NCI-H1694 (cell line): ENCODE measurements at regions not wholly inside any gene's neighbourhood (a gene's known extent, or its start where the extent isn't known, plus 50 kb on each side); places are given as distances from the start of the nearest gene placed in this dataset.

Source experiments
- DNase-seq: peaks from one replicate; lab custom pipeline; 2025; lab: John Stamatoyannopoulos, UW

DNA sequence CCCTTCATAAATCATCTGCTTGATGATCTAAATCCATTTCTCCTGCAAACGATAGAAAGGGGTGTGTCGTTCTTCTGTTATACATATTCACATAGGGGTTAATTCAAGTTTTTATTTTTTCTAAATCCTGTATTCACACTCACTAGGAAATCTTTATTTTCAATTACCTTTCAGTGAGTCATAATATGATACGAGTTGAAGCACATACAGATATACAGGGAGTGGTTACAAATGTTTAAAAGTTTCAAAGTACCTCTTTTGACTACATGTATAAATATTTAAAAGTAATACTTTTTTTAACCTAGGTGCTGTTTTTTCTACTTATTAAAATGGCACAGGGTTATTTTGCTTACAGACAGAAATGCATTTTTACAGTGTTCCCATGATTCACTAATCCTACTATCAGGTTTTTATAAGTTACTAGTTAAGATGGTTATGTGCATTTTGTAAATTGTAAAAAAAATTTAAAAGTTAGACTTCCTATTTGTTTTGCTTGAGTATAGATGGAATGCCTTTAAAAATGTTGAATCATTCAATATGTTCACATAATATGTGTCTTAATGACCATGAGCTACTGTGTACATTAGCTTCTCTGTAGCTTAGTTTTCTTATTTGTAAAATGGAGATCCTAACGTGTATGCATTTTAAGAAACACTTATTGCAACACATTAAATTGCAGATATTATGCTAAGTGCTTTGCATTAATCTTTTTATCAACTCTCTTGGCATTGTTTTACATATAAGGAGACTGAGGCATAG lies 1378.1 kb downstream of the DSC3 start:
- no peak for DNase-seq

DNA sequence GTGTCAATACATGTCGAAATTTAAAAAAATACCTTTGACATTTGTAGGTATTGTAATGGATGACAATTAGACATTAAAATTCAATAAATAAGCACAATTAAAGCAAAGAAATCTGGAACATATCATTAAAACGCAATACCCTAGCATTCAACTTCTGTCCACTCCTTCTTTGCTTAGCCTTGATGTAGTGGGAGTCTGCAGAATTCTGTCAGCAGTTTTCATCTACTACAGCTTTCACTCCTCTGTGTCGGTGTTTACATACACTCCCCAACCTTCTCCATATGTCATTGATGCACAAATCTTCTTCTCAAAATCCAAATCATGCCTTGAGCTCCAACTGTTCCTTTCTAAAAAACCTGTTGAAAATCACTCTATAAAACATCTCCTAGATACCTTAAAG lies 1380.6 kb downstream of the DSC3 start:
- DNase-seq = no peak

DNA sequence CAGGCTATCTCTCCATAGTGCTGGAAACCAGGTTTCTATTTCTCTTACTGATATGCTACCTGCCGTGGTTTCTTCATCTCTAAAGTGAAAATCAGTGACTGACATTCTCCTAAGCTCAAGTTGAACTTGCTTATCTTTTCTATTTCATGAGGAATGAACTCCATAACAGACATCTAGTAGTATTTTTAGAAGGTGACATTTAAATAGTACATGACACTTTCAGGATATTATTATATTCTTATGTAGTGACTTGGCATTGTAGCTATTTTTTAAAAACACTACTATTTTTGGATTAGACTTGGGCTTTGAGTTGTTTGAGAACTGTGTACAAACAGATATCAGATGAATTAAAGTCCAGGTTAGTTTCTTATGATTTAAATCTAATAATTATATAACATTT lies 1381.8 kb downstream of the DSC3 start:
- no peak for DNase-seq

DNA sequence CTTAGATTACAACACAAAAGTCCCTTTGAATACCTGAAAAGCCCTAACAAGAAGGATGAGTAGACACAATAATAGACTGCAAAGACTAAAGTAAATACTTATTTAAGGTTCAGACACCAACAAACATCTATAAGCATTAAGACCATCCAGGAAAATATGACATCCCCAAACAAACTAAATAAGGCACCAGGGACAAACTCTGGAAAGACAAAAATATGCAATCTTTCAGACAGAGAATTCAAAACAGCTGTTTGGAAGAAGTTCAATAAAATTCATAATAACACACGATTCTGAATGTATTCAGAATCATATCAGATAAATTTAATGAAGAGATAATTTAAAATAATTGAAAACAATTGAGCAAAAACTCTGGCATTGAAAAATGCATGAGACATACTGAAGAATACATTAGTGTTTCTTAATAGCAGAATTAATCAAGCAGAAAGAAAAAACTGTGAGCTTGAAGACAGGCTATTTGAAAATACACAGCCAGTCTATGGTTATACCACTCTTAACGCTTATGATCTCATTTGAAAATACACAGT lies 1388.8 kb downstream of the DSC3 start:
- DNase-seq = no peak

DNA sequence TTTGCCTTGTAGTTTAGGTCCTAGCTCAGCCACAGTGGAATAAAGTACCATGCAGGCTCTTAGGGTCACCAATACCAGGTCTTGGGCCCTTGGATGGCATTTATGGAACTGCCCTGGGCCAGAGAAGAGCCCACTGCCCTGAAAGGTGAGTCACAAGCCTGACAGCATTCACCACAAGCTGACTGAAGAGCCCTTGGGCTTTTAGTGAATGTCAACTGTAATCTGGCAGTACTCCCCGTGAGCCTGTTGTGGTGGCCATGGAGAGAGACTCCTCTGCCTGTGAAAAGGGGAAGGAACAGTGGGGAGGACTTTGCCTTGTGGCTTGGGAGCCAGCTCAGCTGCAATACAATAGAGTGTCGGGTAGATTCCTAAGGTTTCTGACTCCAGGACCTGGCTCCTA lies 1389.7 kb downstream of the DSC3 start:
- no peak for DNase-seq

DNA sequence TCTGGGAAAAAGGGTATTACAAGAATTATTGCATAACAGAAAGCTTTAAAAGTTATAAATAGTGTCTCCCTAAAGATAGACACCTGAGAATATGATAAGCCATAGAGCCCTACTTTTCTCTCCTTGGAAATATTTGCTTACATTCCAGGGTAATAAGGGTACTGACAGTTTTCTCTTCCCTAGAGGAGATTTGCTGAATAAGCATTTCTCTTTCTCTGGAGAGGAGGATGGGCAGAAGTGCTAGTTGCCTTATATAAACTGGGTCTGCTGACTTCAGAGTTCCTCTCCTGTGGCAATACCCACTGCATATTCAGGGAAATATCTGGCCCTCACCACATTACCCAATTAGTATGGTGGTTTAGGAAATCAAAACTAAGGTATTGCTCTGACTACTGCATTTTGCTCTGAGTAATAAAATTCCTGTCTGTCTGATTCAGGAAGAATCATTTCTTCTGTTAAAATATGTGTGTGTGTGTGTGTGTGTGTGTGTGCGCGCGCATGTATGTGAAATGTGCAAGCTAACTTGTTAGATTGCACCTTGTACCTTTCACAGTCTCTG lies 1391.3 kb downstream of the DSC3 start:
- no peak for DNase-seq

DNA sequence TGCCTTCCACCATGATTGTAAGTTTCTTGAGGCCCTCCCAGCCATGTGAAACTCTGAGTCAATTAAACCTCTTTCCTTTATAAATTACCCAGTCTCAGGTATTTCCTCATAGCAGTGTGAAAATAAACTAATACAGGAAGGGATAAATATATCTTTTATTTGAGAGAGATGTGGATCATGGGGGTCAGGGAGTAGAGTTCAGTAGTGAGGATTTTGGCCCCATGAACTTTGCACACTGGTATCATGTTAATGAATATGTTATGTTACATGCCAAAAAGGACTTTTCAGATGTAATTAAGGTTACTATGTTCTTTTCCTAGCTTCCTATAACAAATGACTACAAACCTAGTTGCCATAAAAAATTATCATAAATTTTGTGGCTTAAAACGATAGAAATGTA lies 1393.7 kb downstream of the DSC3 start:
- DNase-seq = no peak

DNA sequence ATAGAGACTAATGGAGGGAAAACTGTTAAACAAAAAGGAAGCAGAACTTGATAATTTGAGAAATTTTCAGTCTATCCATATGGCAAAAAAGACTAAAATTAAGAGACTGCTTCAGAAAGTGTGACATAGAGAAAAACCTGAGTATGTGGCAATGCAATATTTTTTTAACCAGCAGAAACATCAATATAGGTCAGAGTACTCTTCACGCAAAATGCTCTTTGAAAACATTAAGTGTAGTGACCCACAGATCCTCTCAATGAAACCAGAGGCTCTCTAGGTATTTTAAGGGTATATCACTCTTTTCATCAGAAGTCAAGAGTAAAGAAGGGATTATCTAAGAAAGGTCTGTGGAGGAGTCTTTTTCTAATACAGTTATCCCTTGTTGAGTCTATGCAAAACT lies 1394.8 kb downstream of the DSC3 start:
- DNase-seq = no peak

DNA sequence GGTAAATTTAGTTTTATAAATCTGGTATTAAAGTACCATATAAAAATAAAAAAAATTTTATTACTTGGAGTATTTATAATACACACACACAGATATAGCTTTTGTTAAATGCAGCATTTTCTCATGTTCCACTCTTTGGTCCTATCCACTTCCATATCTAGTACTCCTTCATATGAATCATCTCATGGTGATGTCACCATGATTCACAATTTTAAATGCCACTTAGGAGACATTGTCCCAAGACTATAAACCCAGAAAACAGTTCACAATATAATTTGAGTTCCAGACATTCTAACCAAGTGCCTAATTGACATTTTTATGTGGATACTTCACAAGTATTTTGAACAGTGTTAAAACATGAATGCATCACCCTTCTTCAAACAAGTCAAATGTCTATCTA lies 1398.3 kb downstream of the DSC3 start:
- DNase-seq = no peak

DNA sequence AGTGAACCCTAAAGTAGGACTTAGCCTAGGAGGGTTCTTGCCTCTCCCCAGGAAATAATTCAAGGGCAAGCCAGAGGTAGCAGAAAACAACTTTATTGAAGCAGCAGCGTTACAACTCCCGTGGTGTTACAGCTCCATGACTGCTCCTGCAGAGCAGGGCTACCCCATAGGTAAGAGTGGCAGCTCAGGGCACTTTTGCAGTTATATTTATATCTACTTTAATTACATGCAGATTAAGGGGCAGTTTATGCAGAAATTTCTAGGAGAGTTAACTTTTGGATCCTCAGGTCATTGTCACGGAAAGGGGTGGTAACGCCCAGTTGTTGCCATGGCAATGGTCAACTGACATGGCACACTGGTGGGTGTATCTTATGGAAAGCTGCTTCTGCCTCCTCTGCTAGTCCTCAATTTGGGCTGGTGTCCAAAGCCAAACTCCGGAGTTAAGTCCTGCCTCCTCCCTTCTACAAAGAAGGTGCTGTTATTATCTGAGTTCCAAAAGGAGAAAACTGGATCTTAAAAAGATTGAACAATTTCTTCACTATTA lies 1413.0 kb downstream of the DSC3 start:
- DNase-seq = no peak

DNA sequence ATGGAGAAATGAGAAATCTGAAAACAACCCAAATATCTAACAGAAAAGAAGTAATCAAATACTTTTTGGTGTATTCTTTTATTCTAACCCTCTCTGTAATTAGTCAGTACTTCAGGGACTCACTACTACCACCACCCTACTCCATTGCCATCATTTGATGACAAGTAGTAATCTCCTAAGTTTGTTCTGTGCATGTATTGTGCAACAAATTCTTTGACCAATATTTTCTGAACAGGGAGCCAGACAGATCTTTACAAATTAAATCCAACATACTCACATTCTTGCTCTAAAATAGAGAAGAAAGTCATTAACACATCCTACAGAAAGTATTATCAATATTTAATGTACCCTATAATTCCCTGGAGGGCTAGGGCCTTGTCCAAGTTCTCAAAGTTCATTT lies 1416.4 kb downstream of the DSC3 start:
- no peak for DNase-seq

DNA sequence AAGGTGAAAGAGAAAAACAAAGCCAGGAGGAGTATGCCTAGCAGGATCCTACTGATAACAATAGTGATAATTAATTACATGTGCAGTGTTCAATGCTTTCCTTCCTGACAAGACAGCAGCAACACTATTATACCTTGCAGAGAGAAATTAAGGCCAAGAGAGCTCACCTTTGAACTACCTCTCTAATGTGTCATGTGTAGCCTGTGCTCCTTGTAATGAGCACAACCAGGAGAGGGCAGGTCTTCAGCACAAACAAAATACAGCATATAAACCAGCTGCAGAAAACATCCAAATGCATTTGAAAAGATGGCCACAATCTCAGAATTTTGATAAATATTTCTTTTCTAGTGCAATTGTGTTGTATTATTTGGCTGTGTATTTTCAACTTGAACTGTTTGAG lies 1425.7 kb downstream of the DSC3 start:
- no peak for DNase-seq

DNA sequence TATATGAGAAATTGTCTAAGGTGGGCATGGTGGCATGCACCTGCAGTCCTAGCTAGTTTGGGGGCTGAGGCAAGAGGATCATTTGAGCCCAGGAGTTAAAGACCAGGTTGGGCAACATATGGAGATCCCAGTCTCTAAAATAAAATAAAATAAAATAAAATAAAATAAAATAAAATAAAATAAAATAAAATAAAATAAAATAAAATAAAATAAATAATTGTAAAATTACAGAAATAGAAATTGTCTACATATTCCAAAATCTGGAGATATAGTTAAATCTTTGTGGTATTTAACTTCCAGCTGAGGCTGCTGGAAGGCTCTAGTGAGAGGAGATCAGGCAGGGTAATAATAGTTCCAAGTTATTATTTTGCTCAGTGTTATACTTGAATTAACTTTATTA lies 1432.1 kb upstream of the CDH2 start:
- no peak for DNase-seq

DNA sequence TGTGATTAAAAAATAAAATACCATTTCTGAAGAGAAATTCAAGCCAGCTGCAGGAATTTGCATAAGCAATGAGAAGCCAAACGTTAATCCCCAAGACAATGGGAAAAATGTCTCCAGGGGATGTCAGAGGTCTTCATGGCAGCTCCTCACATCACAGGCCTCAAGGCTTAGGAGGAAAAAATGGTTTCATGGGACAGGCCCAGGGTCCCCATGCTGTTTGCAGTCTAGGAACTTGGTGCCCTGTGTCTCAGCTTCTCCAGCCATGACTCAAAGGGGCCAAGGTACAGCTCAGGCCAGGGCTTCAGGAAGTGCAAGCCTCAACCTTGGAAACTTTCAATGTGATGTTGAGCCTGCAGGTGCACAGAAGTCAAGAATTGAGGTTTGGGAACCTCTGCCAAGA lies 1428.4 kb upstream of the CDH2 start:
- no peak for DNase-seq

DNA sequence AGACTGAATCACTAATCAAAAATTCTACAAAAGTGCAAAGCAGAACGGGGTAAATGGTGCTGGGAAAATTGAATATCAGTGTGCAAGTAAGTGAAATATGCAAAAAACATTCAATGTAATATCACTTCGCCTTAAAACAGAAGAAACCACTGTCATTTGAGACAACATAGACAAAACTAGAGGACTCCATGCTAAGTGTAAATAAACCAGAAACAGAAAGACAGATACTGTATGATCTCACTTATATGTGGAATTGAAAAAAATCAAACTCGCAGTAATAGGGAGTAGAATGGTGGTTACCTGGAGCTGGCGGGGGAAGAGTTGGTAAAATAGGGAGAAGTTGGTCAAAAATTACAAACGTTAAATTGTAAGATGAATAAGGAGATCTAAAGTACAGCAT lies 1420.0 kb upstream of the CDH2 start:
- DNase-seq = no peak

DNA sequence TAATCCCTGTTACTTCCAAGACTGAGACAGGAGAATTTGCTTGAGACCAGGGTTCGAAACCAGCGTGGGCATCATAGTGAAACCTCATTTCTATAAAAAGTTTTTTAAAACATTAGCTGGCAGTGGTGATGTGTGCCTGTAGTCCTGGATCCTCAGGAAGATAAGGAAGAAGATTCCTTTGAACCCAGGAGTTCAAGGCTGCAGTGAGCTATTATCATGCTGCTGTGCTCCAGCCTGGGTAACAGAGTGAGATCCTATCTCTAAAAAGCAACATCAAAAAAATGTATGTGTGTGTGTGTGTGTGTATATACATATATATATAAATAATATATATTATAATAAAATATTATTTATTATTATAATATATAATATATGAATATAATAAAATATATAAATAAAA lies 1417.6 kb upstream of the CDH2 start:
- DNase-seq = no peak

DNA sequence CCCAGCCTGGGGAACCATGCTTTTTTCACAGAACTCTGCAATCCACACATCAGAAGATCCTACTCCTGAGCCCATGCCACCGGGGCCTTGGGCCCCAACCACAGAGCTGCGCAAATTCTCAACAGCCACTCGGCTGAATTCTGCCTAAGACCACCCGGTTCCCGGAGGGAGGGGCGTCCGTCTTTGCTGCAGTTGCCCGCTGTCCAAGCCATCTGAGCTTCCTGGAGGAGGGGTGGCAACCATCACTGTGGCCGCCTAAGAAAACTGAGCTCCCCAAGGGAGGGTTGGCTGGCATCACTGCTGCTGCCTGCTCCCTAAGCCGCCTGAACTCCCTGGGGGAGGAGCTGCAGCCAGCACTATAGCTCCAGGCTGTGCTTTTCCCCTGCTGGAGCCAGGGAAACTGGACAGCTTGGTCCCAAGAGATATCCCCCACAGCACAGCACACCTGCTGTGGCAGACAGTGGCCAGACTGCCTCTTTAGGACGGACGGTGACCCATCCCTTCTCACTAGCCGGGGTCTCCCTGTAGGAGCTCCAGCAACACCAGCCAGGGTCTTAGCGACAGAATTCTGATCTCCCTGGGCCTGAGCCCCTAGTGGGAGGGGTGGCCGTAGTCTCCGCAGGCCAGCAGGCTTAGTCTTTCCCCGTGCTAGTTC lies 1411.6 kb upstream of the CDH2 start:
- DNase-seq = no peak

DNA sequence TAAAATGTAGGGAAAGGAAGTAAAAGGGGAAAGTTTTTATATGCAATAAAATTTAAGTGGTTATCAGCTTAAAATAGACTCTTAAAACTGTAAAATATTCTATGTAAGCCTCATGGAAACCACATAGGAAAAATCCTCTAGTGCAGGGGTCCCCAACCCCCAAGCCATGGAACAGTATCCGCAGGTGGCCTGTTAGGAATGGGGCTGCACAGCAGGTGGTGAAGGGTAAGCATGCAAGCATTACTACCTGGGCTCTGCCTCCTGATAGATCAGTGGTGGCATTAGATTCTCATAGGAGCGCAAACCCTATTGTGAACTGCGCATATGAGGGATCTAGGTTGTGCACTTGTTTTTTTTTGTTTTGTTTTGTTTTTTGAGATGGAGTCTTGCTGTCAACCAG lies 1409.3 kb upstream of the CDH2 start:
- no peak for DNase-seq

DNA sequence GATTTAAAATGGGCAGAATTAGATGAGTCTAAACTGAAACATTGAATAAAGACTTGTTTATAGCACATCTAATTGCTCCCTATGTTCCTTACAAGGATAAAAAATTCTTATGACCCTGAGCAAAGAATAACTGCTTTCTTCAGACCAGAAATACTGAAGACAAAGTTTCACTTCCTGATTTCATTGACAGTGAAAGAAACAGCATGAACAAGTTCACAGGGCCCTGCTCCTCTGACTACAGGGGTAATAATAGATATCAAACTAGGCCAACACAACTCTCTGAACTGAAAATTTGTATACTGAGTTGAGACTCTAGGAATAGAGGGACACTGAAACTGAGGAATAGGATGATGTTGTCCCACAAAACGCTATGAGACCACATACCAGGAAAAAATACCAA lies 1383.3 kb upstream of the CDH2 start:
- no peak for DNase-seq

DNA sequence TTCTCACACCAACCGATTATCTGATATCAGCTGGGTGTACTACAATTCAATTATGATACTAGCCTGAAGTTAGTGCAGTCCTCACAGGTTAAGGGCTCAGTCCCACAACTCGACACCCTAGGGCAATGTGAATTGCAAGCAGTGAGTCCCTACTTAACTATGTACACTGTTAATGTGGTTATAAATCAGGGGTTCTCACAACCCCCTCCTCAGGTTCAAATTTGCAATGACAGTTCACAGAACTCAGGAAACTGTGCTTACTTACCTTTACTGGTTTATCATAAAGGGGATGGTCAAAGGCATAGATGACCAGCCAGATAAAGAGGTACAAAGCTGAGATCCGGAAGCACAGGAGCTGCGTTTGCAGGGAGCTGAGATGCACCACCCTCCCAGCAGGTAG lies 1379.1 kb upstream of the CDH2 start:
- no peak for DNase-seq

DNA sequence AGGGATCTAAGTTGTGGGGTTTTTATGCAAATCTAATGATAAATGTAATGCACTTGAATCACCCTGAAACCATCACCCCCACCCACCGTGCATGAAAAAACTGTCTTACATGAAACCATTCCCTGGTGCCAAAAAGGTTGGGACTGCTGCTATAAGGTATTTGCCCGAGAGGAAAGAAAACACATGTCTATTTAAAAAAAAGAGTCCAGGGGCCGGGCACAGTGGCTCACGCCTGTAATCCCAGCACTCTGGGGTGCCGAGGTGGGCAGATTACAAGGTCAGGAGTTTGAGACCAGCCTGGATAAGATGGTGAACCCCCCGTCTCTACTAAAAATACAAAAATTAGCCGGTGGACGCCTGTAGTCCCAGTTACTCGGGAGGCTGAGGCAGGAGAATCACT lies 1372.8 kb upstream of the CDH2 start:
- DNase-seq = no peak

DNA sequence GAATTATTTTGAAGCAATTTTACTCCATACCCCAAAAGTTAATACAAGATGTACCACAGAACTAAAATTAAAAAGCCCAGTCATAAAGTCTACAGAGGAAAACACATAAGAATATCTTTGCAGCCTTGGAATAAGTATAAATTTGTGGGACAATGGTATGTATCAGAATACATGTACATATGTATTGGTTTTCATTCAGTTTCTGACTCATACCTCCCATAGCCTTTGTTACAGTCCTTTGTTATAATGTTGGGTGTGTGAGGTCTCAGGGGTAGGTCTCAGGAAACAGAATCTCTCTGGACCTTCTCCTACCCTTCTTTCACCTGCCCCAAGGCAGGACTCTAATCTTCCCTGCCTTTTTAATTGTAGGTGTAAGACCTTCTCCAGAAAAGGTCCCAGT lies 1370.7 kb upstream of the CDH2 start:
- no peak for DNase-seq

DNA sequence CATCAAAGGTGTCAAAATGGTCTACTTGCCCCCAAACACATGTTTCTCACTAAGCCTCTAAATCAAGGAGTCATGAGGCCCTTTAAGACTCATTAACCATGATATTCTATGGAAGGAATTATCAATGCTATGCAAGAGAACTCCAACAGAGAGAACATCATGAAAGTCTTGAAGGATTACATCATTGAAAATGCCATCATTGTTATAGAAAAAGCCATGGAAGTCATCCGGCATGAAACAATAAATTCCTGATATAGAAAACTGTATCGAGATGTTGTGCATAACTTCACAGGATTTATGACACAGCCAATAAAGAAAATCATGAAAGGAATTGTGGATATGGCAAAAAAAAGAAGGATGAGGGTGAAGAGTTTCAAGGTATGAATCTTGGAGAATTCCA lies 1363.6 kb upstream of the CDH2 start:
- no peak for DNase-seq
